ENCODE measurements at regions not wholly inside any gene's neighbourhood (a gene's known extent, or its start where the extent isn't known, plus 50 kb on each side); places are given as distances from the start of the nearest gene placed in this dataset.

- TF ChIP-seq CHD7 (IDR thresholded peaks at IDR 0.05; ENCODE audit: insufficient replicate concordance, low read length) (no peak), SAP30 (IDR thresholded peaks at IDR 0.05; ENCODE audit: insufficient read depth, insufficient replicate concordance, low read length) (no peak), CEBPB (IDR thresholded peaks at IDR 0.05; ENCODE audit: low read depth, low read length) (no peak), SIX5 (IDR thresholded peaks at IDR 0.05; ENCODE audit: low read depth, low read length) (no peak)
Observed at GRCh38 chr5:152804179-152804578, 399.1 kb upstream of the NMUR2 start (continued).
